Panc1 (cell line): ENCODE measurements at regions not wholly inside any gene's neighbourhood (a gene's known extent, or its start where the extent isn't known, plus 50 kb on each side); places are given as distances from the start of the nearest gene placed in this dataset.

Source experiments
- ATAC-seq: fragments of 200-7000 bp; cut with Tn5 transposase; 2 replicates; pipeline ENCODE4 v1.9.1; 2020; ENCODE audit warnings: mild to moderate bottlenecking, moderate library complexity
- BruUV-seq: library from RNA; stranded (reverse); fragments of 400-500 nt; replicated peaks from 2 replicates; lab custom pipeline; 2021; lab: Mats Ljungman, UMichigan
- CTCF ChIA-PET: fragments of 300-600 bp; sonication (Branson Sonifier 250); formaldehyde crosslinking; loops from one replicate; lab custom pipeline; 2022; ENCODE audit warnings: antibody characterized with exemption; lab: Charles Lee
- POLR2A ChIA-PET: fragments of 300-600 bp; sonication (Branson Sonifier 250); formaldehyde crosslinking; loops from one replicate; lab custom pipeline; 2022; ENCODE audit warnings: antibody characterized with exemption; lab: Charles Lee
- DNase-seq: peaks from one replicate; pipeline ENCODE4 v3.0.0-alpha.2; 2010; ENCODE audit warnings: low read depth, low spot score
- H3K27ac ChIP-seq: 2 replicates; pipeline ENCODE4 v1.5.1; 2011; ENCODE audit warnings: mild to moderate bottlenecking, low read length, inconsistent platforms
- H3K27me3 ChIP-seq: fragments of 200-500 bp; sonication (Bioruptor generic); 2 replicates; pipeline ENCODE4 v1.6.0; 2014; ENCODE audit warnings: low read length, inconsistent platforms; ENCODE audit not compliant: control insufficient read depth, insufficient read depth
- H3K36me3 ChIP-seq: fragments of 200-500 bp; sonication (Bioruptor generic); 2 replicates; pipeline ENCODE4 v1.5.1; 2014; ENCODE audit warnings: inconsistent platforms, mild to moderate bottlenecking, low read length, moderate library complexity; ENCODE audit not compliant: control insufficient read depth, insufficient read depth
- H3K4me1 ChIP-seq: 2 replicates; pipeline ENCODE4 v1.5.1; 2011; ENCODE audit warnings: inconsistent platforms, mild to moderate bottlenecking, low read length, moderate library complexity; ENCODE audit not compliant: control insufficient read depth, insufficient read depth
- H3K4me3 ChIP-seq, 2 experiments: 2 replicates each; pipeline ENCODE4 v1.5.1; 2011 to 2012; ENCODE audit warnings: low read depth in 2 of 2, low read length in 2 of 2, mild to moderate bottlenecking in 2 of 2, inconsistent platforms in 1 of 2, moderate library complexity in 1 of 2
- H3K9me3 ChIP-seq: fragments of 200-500 bp; sonication (Bioruptor generic); 2 replicates; pipeline ENCODE4 v1.5.1; 2014; ENCODE audit warnings: low read depth, mild to moderate bottlenecking, inconsistent platforms, low read length, moderate library complexity; ENCODE audit not compliant: control insufficient read depth, insufficient read depth
- POLR2AphosphoS5 ChIP-seq: IDR thresholded peaks from 2 replicates; pipeline ENCODE4 v1.6.1; 2012; ENCODE audit warnings: mild to moderate bottlenecking, low read depth, low read length, moderate library complexity
- SIN3A ChIP-seq: IDR thresholded peaks from 2 replicates; pipeline ENCODE4 v1.6.1; 2012; ENCODE audit warnings: low read depth, mild to moderate bottlenecking, low read length, moderate library complexity, borderline replicate concordance; ENCODE audit not compliant: insufficient read depth
- TCF7L2 ChIP-seq: IDR thresholded peaks from 2 replicates; pipeline ENCODE4 v1.6.1; 2011; ENCODE audit warnings: mild to moderate bottlenecking, low read depth, low read length, inconsistent platforms
- in situ Hi-C: cut with HindIII; loops from 2 replicates; pipeline ENCODE4 v1.10.0; 2016; ENCODE audit warnings: low sequenced_read_pairs, low pct_unique_long_range_greater_than_20kb
- intact Hi-C: fragments of 100-400 bp; cut with micrococcal nuclease; formaldehyde crosslinking; loops from one replicate; pipeline ENCODE4 v1.10.0; 2022; ENCODE audit not compliant: unreplicated experiment
- TF ChIP-seq, protein P1 (sequence below): fragments of 450-650 bp; IDR thresholded peaks from 2 replicates; pipeline ENCODE4 v1.5.1; 2017; ENCODE audit warnings: mild to moderate bottlenecking
- TF ChIP-seq, protein P2 (sequence below), 2 experiments: IDR thresholded peaks; 2 replicates each; pipeline ENCODE4 v1.6.1; 2011 to 2012; ENCODE audit warnings: low read depth in 2 of 2, control low read depth in 1 of 2, low read length in 1 of 2, mild to moderate bottlenecking in 1 of 2, moderate library complexity in 1 of 2; ENCODE audit not compliant: insufficient read depth in 1 of 2

DNA sequence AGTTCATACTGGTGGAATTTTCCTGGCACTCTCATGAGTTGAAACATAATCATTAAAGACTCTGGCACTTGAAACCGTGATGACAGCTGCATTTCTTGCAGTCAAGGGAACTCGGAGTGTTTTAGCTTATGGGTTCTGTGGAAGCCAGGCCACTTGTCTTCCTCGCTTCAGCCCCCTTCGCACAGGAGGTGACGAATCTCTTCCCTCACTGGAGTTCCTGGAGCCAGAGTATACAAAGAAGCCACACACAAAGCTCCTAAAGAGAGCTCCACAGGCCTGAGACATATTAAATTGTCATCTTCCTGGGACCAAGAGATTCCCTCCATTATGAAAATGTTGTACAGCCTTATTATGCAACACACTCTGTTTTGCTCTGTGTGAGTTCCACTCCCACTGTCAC is 964.1 kb downstream of the TMEM121 start:
- intact Hi-C loops (no loop called here), in situ Hi-C loops (no loop called here)
- Histone ChIP-seq H3K27me3 (no peaks in the 10 kb centered on the region), H3K9me3 (no peaks in the 10 kb centered on the region), H3K27ac (no peak overlapping the region), H3K4me3 (no peak overlapping the region), H3K4me1 (no peaks in the 10 kb centered on the region), H3K36me3 (no peaks in the 10 kb centered on the region)
- ChIA-PET CTCF (no interaction called here), POLR2A (no interaction called here)
- ATAC-seq: no peak
- no TSS peak for BruUV-seq
- no peak for DNase-seq
- TF ChIP-seq, protein P1, sequence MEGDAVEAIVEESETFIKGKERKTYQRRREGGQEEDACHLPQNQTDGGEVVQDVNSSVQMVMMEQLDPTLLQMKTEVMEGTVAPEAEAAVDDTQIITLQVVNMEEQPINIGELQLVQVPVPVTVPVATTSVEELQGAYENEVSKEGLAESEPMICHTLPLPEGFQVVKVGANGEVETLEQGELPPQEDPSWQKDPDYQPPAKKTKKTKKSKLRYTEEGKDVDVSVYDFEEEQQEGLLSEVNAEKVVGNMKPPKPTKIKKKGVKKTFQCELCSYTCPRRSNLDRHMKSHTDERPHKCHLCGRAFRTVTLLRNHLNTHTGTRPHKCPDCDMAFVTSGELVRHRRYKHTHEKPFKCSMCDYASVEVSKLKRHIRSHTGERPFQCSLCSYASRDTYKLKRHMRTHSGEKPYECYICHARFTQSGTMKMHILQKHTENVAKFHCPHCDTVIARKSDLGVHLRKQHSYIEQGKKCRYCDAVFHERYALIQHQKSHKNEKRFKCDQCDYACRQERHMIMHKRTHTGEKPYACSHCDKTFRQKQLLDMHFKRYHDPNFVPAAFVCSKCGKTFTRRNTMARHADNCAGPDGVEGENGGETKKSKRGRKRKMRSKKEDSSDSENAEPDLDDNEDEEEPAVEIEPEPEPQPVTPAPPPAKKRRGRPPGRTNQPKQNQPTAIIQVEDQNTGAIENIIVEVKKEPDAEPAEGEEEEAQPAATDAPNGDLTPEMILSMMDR: no peak
- no peak for TF ChIP-seq POLR2AphosphoS5
- no peak for TF ChIP-seq SIN3A
- TF ChIP-seq, protein P2, sequence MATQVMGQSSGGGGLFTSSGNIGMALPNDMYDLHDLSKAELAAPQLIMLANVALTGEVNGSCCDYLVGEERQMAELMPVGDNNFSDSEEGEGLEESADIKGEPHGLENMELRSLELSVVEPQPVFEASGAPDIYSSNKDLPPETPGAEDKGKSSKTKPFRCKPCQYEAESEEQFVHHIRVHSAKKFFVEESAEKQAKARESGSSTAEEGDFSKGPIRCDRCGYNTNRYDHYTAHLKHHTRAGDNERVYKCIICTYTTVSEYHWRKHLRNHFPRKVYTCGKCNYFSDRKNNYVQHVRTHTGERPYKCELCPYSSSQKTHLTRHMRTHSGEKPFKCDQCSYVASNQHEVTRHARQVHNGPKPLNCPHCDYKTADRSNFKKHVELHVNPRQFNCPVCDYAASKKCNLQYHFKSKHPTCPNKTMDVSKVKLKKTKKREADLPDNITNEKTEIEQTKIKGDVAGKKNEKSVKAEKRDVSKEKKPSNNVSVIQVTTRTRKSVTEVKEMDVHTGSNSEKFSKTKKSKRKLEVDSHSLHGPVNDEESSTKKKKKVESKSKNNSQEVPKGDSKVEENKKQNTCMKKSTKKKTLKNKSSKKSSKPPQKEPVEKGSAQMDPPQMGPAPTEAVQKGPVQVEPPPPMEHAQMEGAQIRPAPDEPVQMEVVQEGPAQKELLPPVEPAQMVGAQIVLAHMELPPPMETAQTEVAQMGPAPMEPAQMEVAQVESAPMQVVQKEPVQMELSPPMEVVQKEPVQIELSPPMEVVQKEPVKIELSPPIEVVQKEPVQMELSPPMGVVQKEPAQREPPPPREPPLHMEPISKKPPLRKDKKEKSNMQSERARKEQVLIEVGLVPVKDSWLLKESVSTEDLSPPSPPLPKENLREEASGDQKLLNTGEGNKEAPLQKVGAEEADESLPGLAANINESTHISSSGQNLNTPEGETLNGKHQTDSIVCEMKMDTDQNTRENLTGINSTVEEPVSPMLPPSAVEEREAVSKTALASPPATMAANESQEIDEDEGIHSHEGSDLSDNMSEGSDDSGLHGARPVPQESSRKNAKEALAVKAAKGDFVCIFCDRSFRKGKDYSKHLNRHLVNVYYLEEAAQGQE (IDR thresholded peaks at IDR 0.05; ENCODE audit: insufficient read depth in 1 of 2, low read depth in 2 of 2, low read length in 1 of 2): no peak
- TF ChIP-seq TCF7L2: no peak

DNA sequence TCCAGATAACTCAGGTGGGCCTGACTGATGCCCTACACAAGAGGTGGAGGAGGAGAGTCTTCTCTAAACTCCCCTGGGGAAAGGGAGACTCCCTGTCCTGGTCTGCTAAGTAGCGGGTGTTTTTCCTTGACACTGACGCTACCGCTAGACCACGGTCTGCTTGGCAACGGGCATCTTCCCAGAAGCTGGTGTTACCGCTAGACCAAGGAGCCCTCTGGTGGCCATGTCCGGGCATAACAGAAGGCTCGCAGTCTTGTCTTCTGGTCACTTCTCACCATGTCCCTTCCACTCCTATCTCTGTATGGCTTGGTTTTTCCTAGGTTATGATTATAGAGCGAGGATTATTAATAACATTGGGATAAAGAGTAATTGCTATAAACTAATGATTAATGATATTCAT is 965.5 kb downstream of the TMEM121 start:
- ChIA-PET POLR2A (no interaction called here), CTCF (no interaction called here)
- H3K4me3 ChIP-seq: no peak overlapping the region
- no peak for DNase-seq
- intact Hi-C loops: no loop called here
- H3K4me1 ChIP-seq: no peaks in the 10 kb centered on the region
- H3K9me3 ChIP-seq: no peaks in the 10 kb centered on the region
- TF ChIP-seq, protein P2 (IDR thresholded peaks at IDR 0.05; ENCODE audit: insufficient read depth in 1 of 2, low read depth in 2 of 2, low read length in 1 of 2): no peak
- no peak for TF ChIP-seq SIN3A
- no peak for TF ChIP-seq POLR2AphosphoS5
- no peak for TF ChIP-seq TCF7L2
- TF ChIP-seq, protein P1: peak; percentile 66
- H3K36me3 ChIP-seq: no peaks in the 10 kb centered on the region
- H3K27me3 ChIP-seq: no peaks in the 10 kb centered on the region
- in situ Hi-C loops: no loop called here
- H3K27ac ChIP-seq: no peak overlapping the region
- no TSS peak for BruUV-seq
- no peak for ATAC-seq
